ENCODE measurements at regions not wholly inside any gene's neighbourhood (a gene's known extent, or its start where the extent isn't known, plus 50 kb on each side); places are given as distances from the start of the nearest gene placed in this dataset.

DNA sequence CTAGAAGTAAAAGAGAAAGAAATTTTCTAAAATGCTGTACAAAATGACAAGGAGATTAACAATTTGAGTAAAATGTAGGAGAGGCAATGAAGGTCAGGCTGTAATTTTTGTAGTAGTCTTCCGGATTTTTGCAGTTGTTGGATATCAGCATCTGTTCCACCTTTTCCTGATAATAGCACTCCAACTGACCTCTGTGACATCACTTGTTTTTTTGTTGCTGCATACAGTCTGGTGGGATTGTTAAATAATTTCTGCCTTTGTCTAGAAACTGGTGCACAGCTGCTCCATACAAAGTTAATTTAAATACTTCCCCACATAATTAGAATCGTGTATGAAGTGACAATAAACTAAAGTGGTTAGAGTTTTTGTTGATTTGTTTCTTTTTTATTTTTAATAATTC lies 731.4 kb downstream of the PLOD2 start:
- no peak for TF ChIP-seq CTCF (IDR thresholded peaks at IDR 0.05)
- no peak for TF ChIP-seq POLR2A (IDR thresholded peaks at IDR 0.05)
- TF ChIP-seq EP300 (IDR thresholded peaks at IDR 0.05): no peak

Data from tibial nerve (tissue), 4 donors.